T47D (cell line): ENCODE measurements at regions not wholly inside any gene's neighbourhood (a gene's known extent, or its start where the extent isn't known, plus 50 kb on each side); places are given as distances from the start of the nearest gene placed in this dataset.

Source experiments
- DNase-seq, 2 experiments: peaks; one replicate each; pipeline versions ENCODE4 v3.0.0 to v3.0.0-alpha.2; 2011 to 2012; ENCODE audit warnings: low read depth in 1 of 2, low spot score in 1 of 2
- JUND ChIP-seq: IDR thresholded peaks from 2 replicates; pipeline ENCODE4 v1.6.1; 2012; ENCODE audit warnings: low read depth
- in situ Hi-C: cut with HindIII; loops from 2 replicates; pipeline ENCODE4 v1.10.0; 2016; ENCODE audit warnings: low sequenced_read_pairs, low pct_unique_long_range_greater_than_20kb

DNA sequence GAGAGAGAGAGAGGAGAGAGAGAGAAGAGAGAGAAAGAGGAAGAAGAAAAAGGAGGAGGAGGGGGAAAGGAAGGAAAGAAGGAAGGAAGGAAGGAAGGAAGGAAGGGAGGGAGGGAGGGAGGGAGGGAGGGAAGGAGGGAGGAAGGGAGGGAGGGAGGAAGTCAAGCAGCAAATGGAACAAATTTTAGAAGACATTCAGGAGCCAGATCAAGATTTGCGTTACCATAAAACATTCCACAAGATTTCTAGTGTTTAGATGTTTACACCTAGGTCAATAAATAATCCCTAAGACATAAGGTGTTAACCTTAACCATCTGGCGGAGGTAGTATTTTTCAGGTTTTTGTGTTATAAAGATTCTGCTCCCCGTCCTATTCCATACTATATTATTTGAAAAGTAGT is 1320.1 kb upstream of the PRMT6 start:
- DNase-seq: no peak
- TF ChIP-seq JUND: no peak
- in situ Hi-C loops: no loop called here

DNA sequence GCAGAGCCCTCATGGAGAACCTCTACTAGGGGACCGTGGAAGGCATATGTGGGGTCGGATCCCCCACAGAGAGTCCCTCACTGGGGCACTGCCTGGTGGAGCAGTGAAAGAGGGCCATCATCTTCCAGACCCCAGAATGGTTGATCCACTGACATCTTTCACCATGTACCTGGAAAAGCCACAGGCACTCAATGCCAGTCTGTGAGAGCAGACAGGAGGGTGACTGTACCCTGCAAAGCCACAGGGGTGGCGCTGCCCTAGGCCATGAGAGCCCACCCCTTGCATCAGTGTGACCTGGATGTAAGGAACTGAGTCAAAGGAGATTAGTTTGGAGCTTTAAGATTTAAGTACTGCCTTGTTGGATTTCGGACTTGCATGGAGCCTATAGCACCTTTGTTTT is 1276.7 kb upstream of the PRMT6 start:
- in situ Hi-C loops: no loop called here
- no peak for TF ChIP-seq JUND

DNA sequence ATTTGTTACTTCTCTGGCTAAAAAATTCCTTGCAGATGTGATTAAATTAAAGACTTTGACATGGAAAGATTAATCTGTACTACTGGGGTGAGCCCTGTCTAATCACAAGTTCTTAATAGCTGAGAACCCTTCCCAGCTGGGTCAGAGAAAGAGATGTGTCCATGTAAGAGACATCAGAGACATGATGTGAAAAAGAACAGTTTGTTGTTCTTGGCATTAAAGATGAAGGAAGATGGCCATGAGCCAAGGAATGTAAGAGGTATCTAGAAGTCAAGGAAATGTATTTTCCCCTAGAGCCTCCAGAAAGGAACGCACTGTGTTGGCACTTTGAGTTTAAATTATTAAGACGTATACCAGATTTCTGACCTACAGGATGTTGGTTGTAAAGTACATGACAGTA is 1271.5 kb upstream of the PRMT6 start:
- in situ Hi-C loops: no loop called here
- peak in 1 of 2 experiments; percentile 32 for DNase-seq
- TF ChIP-seq JUND: no peak

More for the DNA sequence above, 1276.7 kb upstream of the PRMT6 start:
- no peak for DNase-seq

DNA sequence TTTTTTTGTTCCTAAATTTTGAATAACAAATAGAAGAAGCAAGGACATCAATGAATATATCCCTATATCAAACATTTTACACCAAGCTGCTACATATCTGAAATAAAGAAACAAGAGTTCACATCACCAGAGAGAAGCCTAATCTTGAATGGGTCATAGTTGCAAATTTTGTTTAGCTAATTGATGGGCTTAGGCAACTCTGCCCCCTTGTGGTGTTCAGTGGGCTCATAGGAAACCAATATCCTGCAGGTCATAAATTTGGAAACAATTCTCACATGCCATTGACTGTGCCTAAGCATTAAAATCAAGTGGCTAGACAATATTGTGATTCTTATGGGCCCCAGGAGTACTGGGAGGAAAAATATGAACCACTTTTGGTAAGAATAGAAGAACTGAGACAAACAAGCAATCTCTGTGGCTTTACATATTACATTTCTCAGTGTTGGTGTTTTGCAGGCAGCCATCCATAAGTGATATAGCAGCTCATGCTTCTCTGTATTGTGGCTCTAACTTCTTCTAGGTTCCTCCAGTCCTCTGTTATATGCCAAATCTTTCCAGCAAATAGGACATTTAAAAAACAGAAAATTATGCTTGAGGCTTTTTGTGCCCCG is 1262.8 kb upstream of the PRMT6 start:
- DNase-seq: peak; percentile 31 to 66
- in situ Hi-C loops: no loop called here
- no peak for TF ChIP-seq JUND

DNA sequence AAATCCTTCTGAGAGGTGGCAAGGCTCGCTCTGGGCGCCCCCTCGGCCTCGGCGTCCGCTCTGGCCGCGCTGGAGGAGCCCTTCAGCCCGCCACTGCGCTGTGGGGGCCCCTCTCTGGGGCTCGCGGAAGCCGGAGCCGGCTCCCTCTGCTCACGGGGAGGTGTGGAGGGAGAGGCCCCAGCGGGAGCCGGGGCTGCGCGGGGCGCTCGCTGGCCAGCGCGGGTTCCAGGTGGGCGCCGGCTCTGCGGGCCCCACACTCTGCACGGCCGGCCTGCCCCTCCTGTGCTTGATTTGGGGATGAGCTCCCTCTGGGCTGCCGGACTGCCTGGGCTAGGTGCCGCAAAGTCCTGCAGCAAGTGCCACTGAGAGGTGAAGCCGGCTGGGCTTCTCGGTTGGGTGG is 1260.7 kb upstream of the PRMT6 start:
- in situ Hi-C loops: no loop called here
- no peak for DNase-seq
- no peak for TF ChIP-seq JUND

DNA sequence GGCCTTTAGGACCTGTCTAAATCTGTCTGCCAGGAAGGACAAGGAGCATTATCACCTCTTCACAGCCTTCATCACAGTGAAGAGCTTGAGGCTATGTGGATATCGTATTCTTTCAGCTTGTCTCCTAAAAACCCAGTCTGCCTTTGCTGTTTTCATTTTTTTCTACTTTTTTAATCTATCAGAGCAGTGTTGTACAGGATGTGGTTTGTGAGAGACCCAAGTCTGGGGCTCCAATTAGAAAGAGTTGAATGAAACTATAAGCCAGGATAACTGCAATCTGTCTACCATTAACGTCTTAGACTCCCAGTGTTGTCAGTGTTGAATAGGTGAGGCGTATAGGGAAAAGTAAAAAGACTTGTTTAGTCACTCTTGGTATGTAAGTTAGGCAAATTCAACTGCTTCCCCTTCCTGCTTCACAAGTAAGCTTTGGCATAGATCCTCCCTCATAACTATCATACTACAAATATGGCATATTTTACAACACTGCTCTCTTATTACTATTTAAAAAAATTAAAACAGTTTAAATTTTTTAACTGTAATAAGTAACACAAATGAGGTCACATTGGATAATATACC is 1225.8 kb upstream of the PRMT6 start:
- no peak for TF ChIP-seq JUND
- DNase-seq: peak; percentile 8 to 62
- in situ Hi-C loops: no loop called here

DNA sequence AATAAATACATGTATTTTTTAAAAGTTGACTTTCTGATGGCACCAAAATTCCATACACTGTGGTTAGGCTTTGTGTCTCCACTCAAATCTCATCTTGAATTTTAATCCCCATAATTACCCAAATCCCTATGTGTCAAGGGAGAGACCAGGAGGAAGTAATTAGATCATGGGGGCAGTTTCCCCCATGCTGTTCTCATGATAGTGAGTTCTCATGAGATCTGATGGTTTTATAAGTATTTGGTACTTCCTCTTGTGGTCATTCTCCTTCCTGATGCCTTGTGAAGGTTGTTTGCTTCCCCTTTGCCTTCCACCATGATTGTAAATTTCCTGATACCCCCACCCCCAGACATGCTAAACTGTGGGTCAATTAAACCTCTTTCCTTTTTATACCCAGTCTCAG is 1218.4 kb upstream of the PRMT6 start:
- no peak for DNase-seq
- in situ Hi-C loops: no loop called here
- no peak for TF ChIP-seq JUND

DNA sequence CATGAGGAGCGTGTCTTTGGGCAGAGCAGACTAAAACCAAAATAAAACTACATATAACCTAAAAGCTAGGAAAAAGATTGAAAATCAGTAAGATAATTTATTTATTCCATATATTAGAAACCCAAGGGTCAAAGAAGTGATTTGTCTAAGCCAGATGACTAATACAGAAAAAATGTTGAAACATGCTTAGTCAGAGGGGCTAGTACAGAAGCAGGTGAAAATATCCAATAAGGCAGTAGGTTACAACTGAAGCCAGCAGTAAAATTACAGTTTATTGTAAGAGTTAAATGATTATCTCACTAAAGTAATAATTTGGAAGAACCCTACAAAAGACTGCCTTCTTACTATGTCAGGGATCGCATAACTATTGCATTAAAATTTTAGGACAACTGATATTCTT is 1190.9 kb upstream of the PRMT6 start:
- in situ Hi-C loops: no loop called here
- TF ChIP-seq JUND: no peak
- no peak for DNase-seq

DNA sequence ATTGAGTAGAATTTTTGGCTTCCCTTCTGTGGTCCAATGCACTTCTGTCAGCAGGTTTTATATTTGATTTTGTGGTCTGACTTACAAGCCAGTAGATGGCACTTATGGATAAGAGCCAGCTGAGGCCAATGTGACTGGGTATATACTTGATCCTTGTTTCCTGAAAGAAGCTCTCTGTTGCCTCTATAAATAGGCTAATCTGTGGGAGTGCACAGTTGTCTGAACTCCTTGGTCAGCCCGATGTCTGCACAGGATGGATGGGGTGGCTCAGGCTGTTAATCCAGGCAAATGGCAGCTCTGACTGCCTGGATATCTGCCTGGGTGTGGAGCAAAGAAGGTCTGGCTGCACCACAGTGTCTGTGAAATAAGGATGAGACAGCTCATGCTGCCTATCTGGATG is 1183.7 kb upstream of the PRMT6 start:
- in situ Hi-C loops: no loop called here
- peak in 1 of 2 experiments; percentile 14 for DNase-seq
- TF ChIP-seq JUND: no peak

DNA sequence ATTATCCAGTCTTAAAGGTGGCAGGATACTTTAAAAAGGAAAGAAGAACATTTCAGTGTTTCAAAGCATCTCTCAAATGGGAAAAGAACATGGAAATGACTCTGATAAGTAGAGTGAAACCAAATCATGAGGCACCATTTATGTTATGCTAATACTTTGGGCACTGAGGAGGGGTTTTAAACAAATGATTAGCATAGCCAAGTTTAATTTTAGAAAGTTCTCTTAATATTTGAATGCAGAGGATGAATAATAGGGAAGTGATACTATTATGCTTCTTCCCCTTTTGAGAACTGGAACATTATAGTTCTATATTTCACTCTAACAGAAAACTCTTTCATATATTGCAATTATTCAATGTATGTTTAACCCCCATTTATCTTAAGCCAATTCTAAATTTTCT is 1181.9 kb upstream of the PRMT6 start:
- in situ Hi-C loops: no loop called here
- no peak for TF ChIP-seq JUND
- DNase-seq: no peak

DNA sequence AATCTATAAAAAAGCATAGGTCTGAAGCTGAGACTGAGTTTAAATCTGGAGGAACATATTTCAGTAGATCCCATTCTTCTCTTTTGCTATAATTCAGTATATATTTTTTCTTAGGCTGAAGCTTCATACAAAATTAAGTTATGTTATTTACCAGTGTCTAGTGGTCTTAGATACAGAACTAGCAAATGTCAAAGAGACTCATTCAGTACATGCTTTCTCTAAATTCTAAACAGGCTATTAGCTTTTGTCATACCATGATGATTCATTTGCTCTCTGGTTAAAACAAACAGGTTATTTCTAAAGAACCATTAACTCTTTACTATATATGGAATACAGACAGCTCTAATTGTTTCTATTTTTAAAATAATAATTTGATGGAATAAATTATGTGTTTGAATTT is 1170.2 kb upstream of the PRMT6 start:
- in situ Hi-C loops: no loop called here
- DNase-seq: no peak
- no peak for TF ChIP-seq JUND

DNA sequence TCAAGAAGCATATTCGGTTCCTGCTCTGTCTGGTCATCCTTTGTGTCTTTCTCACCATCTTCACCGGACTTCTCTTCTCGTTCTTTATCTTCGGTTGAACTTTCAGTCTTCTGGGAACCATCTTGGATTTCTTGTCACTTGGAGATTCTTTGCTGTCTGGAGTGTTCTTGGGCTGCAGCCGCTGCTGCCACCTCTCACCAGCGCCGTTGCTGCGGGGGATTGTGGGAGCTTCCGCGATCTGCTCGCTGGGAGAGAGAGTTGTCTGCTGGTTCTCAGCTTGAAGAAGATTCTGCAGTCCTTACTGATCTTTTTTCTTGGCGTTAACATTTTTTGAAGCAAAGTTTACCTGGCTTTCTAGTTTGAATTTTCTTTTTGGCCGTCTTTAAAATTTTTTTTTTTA is 1165.2 kb upstream of the PRMT6 start:
- no peak for TF ChIP-seq JUND
- peak in 1 of 2 experiments; percentile 18 for DNase-seq
- in situ Hi-C loops: no loop called here

DNA sequence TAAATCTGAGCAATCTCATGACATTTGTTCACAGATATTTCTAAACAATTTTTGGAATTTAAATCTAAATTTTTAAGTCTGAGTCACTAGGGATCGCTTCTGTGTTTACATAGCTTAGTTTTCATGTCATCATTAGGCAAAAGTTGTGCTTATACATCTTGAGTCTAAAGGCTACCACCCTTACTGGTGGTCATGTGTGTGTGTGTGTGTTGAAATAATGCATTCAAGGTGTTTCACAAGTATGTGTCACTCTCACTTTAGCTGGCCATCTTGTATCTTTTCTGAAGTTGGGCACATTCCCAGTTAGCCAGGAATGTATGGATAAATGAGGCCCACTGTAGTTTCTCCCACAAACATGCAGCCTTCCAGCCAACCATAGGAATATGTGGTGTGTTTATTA is 1162.5 kb upstream of the PRMT6 start:
- in situ Hi-C loops: no loop called here
- TF ChIP-seq JUND: no peak
- DNase-seq: no peak

DNA sequence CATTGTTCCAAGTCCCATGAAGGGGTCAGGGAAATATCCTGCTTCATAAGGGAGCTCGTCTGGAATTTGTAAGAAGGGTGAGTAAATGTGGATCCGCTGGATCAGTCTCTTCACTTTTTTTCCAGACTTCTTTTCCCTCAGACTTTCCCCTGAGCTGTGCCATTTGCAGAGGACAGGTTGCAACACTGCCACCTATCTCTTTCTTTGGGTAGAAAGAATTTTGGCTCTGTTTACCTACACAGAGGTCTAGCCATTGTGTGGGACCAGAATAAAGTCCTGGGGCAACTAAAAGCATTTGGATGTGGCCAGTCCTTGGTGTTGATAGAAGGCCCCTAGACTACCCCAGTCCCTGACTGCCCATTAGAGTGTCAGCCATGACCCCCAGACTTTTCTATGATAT is 1146.7 kb upstream of the PRMT6 start:
- in situ Hi-C loops: no loop called here
- TF ChIP-seq JUND: no peak
- peak in 1 of 2 experiments; percentile 3 for DNase-seq
